GM23338 (cell line): ENCODE measurements at regions not wholly inside any gene's neighbourhood (a gene's known extent, or its start where the extent isn't known, plus 50 kb on each side); places are given as distances from the start of the nearest gene placed in this dataset.
A peak's percentile ranks its signal among the peaks of the same experiment; 100 is the strongest.

Experiments
- ATAC-seq: fragments of 200-7000 bp; cut with Tn5 transposase; 3 replicates; pipeline ENCODE4 v1.9.1; 2020
- DNase-seq: peaks from one replicate; pipeline ENCODE4 v3.0.0-alpha.2; 2015; ENCODE audit warnings: low spot score
- H2AFZ ChIP-seq: fragments of 200-600 bp; sonication (generic); 2 replicates; pipeline ENCODE4 v1.8.0; 2016; ENCODE audit warnings: antibody characterized with exemption, mild to moderate bottlenecking, moderate library complexity
- H3F3A ChIP-seq: fragments of 200-600 bp; sonication (generic); replicated peaks from 2 replicates; pipeline ENCODE4 v1.8.0; 2017; ENCODE audit warnings: antibody characterized with exemption, mixed run types, low read depth
- H3K27ac ChIP-seq: fragments of 200-600 bp; sonication (generic); 2 replicates; pipeline ENCODE4 v1.6.1; 2016; ENCODE audit warnings: low read depth
- H3K27me3 ChIP-seq: fragments of 200-600 bp; sonication (generic); 2 replicates; pipeline ENCODE4 v1.8.0; 2016; ENCODE audit warnings: mild to moderate bottlenecking, mixed run types, moderate library complexity; ENCODE audit not compliant: insufficient read depth
- H3K36me3 ChIP-seq: fragments of 200-600 bp; sonication (generic); 2 replicates; pipeline ENCODE4 v1.8.0; 2016; ENCODE audit warnings: mild to moderate bottlenecking; ENCODE audit not compliant: insufficient read depth
- H3K4me1 ChIP-seq: fragments of 200-600 bp; sonication (generic); 2 replicates; pipeline ENCODE4 v1.8.0; 2016; ENCODE audit warnings: mild to moderate bottlenecking, moderate library complexity; ENCODE audit not compliant: insufficient read depth
- H3K4me2 ChIP-seq: fragments of 200-600 bp; sonication (generic); 2 replicates; pipeline ENCODE4 v1.7.1; 2017; ENCODE audit warnings: mixed run types
- H3K4me3 ChIP-seq: fragments of 200-600 bp; sonication (generic); 2 replicates; pipeline ENCODE4 v1.6.1; 2016; ENCODE audit warnings: mixed run types
- H3K79me2 ChIP-seq: fragments of 200-600 bp; sonication (generic); replicated peaks from 2 replicates; pipeline ENCODE4 v1.8.0; 2017; ENCODE audit warnings: mild to moderate bottlenecking; ENCODE audit not compliant: insufficient read depth
- H3K9me2 ChIP-seq: fragments of 200-600 bp; sonication (generic); 2 replicates; pipeline ENCODE4 v1.8.0; 2017; ENCODE audit not compliant: insufficient read depth
- H4K20me1 ChIP-seq: fragments of 200-600 bp; sonication (generic); replicated peaks from 2 replicates; pipeline ENCODE4 v1.8.0; 2017; ENCODE audit warnings: mild to moderate bottlenecking; ENCODE audit not compliant: insufficient read depth
- H3K27ac Mint-ChIP-seq: 2 replicates; pipeline ENCODE4 v1.8.0; 2020; ENCODE audit warnings: inconsistent platforms, mild to moderate bottlenecking, moderate library complexity, mixed read lengths
- H3K27me3 Mint-ChIP-seq: 3 replicates; pipeline ENCODE4 v1.8.0; 2022; ENCODE audit warnings: low read depth, mild to moderate bottlenecking, moderate library complexity, mixed read lengths, inconsistent platforms; ENCODE audit not compliant: insufficient read depth, poor library complexity
- H3K36me3 Mint-ChIP-seq: 3 replicates; pipeline ENCODE4 v1.8.0; 2021; ENCODE audit warnings: low read depth, mild to moderate bottlenecking, inconsistent platforms, moderate library complexity, mixed read lengths
- H3K4me1 Mint-ChIP-seq: 3 replicates; pipeline ENCODE4 v1.8.0; 2020; ENCODE audit warnings: mild to moderate bottlenecking, inconsistent platforms, mixed read lengths
- H3K4me3 Mint-ChIP-seq: 3 replicates; pipeline ENCODE4 v1.8.0; 2021; ENCODE audit warnings: moderate library complexity, mild to moderate bottlenecking, inconsistent platforms, mixed read lengths
- H3K9me3 Mint-ChIP-seq: 3 replicates; pipeline ENCODE4 v1.8.0; 2020; ENCODE audit warnings: moderate library complexity, mild to moderate bottlenecking, inconsistent platforms, mixed read lengths
- CREB1 ChIP-seq: fragments of 250-450 bp; sonication (Bioruptor Pico); IDR thresholded peaks from 2 replicates; pipeline ENCODE4 v1.5.0; 2020; ENCODE audit warnings: low read depth, mild to moderate bottlenecking, moderate library complexity
- EZH2 ChIP-seq: fragments of 200-600 bp; sonication (generic); IDR thresholded peaks from one replicate; pipeline ENCODE4 v1.8.0; 2017; ENCODE audit warnings: antibody characterized with exemption, mild to moderate bottlenecking, low read depth; ENCODE audit not compliant: unreplicated experiment
- EZH2phosphoT487 ChIP-seq: fragments of 200-600 bp; sonication (generic); IDR thresholded peaks from one replicate; pipeline ENCODE4 v1.8.1; 2018; ENCODE audit warnings: antibody characterized with exemption; ENCODE audit not compliant: unreplicated experiment
- JUNB ChIP-seq: IDR thresholded peaks from one replicate; pipeline ENCODE4 v1.6.1; 2016; ENCODE audit warnings: antibody characterized with exemption; ENCODE audit not compliant: unreplicated experiment
- POLR2AphosphoS5 ChIP-seq: IDR thresholded peaks from 2 replicates; pipeline ENCODE4 v1.6.1; 2016; ENCODE audit warnings: antibody characterized with exemption, low read depth
- STAT1 ChIP-seq: IDR thresholded peaks from one replicate; pipeline ENCODE4 v1.6.1; 2016; ENCODE audit warnings: antibody characterized with exemption; ENCODE audit not compliant: unreplicated experiment
- ZNF114 ChIP-seq: fragments of 250-450 bp; sonication (Bioruptor Pico); IDR thresholded peaks from 2 replicates; pipeline ENCODE4 v1.5.0; 2020; ENCODE audit warnings: mild to moderate bottlenecking, moderate library complexity
- ZNF331 ChIP-seq: fragments of 250-450 bp; sonication (Bioruptor Pico); IDR thresholded peaks from 2 replicates; pipeline ENCODE4 v1.5.0; 2020; ENCODE audit warnings: low read depth, mild to moderate bottlenecking, moderate library complexity
- ZNF462 ChIP-seq: fragments of 250-450 bp; sonication (Bioruptor Pico); IDR thresholded peaks from 2 replicates; pipeline ENCODE4 v1.5.0; 2020; ENCODE audit warnings: mild to moderate bottlenecking, moderate library complexity
- TF ChIP-seq, protein P1 (sequence below): IDR thresholded peaks from 2 replicates; pipeline ENCODE4 v1.6.1; 2016; ENCODE audit warnings: antibody characterized with exemption
- TF ChIP-seq, protein P2 (sequence below): IDR thresholded peaks from one replicate; pipeline ENCODE4 v1.6.1; 2018; ENCODE audit warnings: antibody characterized with exemption; ENCODE audit not compliant: unreplicated experiment

DNA sequence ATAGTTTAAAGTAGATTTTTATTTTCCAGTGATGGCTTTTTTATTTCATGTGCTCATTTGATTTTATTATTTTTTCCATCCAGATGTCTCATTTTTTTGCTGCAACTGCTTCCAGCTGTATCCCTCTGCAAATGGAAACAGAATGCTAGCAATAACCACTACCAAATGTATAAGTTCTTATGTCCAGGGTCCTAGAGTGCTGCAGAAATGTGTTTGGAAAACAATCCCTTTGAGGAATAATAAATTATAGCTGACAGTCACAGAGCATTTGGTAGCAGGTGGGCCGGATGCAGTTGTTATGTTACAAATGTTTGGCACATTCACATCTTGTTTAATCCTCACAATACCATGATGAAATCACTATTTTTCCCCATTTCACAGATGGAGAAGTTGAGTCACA lies 300.7 kb upstream of the PDGFD start:
- ATAC-seq (no peak), DNase-seq (no peak)
- H3K4me2 ChIP-seq: no peak overlapping the region
- H3K4me3 Mint-ChIP-seq: no peak overlapping the region
- no peaks in the 10 kb centered on the region for H3K4me1 ChIP-seq
- no peaks in the 10 kb centered on the region for H3K4me1 Mint-ChIP-seq
- TF ChIP-seq ZNF114 (CRISPR knock-in tag): no peak
- TF ChIP-seq, protein P1, sequence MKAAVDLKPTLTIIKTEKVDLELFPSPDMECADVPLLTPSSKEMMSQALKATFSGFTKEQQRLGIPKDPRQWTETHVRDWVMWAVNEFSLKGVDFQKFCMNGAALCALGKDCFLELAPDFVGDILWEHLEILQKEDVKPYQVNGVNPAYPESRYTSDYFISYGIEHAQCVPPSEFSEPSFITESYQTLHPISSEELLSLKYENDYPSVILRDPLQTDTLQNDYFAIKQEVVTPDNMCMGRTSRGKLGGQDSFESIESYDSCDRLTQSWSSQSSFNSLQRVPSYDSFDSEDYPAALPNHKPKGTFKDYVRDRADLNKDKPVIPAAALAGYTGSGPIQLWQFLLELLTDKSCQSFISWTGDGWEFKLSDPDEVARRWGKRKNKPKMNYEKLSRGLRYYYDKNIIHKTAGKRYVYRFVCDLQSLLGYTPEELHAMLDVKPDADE: no peak
- no peak for TF ChIP-seq STAT1
- TF ChIP-seq CREB1: no peak
- TF ChIP-seq ZNF331: no peak
- TF ChIP-seq, protein P2, sequence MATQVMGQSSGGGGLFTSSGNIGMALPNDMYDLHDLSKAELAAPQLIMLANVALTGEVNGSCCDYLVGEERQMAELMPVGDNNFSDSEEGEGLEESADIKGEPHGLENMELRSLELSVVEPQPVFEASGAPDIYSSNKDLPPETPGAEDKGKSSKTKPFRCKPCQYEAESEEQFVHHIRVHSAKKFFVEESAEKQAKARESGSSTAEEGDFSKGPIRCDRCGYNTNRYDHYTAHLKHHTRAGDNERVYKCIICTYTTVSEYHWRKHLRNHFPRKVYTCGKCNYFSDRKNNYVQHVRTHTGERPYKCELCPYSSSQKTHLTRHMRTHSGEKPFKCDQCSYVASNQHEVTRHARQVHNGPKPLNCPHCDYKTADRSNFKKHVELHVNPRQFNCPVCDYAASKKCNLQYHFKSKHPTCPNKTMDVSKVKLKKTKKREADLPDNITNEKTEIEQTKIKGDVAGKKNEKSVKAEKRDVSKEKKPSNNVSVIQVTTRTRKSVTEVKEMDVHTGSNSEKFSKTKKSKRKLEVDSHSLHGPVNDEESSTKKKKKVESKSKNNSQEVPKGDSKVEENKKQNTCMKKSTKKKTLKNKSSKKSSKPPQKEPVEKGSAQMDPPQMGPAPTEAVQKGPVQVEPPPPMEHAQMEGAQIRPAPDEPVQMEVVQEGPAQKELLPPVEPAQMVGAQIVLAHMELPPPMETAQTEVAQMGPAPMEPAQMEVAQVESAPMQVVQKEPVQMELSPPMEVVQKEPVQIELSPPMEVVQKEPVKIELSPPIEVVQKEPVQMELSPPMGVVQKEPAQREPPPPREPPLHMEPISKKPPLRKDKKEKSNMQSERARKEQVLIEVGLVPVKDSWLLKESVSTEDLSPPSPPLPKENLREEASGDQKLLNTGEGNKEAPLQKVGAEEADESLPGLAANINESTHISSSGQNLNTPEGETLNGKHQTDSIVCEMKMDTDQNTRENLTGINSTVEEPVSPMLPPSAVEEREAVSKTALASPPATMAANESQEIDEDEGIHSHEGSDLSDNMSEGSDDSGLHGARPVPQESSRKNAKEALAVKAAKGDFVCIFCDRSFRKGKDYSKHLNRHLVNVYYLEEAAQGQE: no peak
- no peak for TF ChIP-seq EZH2
- TF ChIP-seq POLR2AphosphoS5: no peak
- no peak for TF ChIP-seq ZNF462 (CRISPR knock-in tag)
- TF ChIP-seq JUNB: no peak
- TF ChIP-seq EZH2phosphoT487: no peak
- H3K4me3 ChIP-seq: no peak overlapping the region
- H2AFZ ChIP-seq: 0 out of 2 replicates have a peak overlapping the region, but pooled peaks have one; percentile 6
- no peaks in the 10 kb centered on the region for H3K27me3 Mint-ChIP-seq
- no peak overlapping the region for H3K27ac Mint-ChIP-seq
- no peaks in the 10 kb centered on the region for H3K9me2 ChIP-seq
- no peak overlapping the region for H3K27ac ChIP-seq
- no peaks in the 10 kb centered on the region for H3K27me3 ChIP-seq
- H3K9me3 Mint-ChIP-seq: no peaks in the 10 kb centered on the region
- H3F3A ChIP-seq: no peaks in the 10 kb centered on the region
- H4K20me1 ChIP-seq: no peaks in the 10 kb centered on the region
- H3K79me2 ChIP-seq: no peaks in the 10 kb centered on the region
- H3K36me3 ChIP-seq: no peaks in the 10 kb centered on the region
- no peaks in the 10 kb centered on the region for H3K36me3 Mint-ChIP-seq
